ENCODE measurements at regions not wholly inside any gene's neighbourhood (a gene's known extent, or its start where the extent isn't known, plus 50 kb on each side); places are given as distances from the start of the nearest gene placed in this dataset.

DNA sequence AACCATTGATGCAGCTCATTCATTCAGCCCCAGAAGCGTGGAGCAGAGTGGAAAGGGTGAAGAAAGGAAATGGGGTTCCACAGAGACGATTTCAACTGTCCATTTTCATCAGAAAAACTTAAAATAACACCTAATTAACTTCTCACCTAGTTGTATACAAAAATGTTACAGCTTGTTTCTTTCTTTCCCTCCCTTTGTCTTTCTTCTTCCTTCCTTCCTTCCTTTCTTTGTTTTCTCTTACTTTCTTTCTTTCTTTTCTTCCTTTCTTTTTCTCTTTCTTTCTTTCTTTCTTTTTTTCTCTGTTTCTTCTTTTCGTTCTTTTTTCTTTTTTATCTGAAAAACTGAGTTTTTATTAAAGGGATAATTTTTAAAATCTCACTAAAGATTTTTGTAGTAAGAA is 105.9 kb upstream of the GNAI1 start:
- no peak for TF ChIP-seq CTCF (IDR thresholded peaks at IDR 0.05)
- no peak for TF ChIP-seq POLR2A (IDR thresholded peaks at IDR 0.05)

All from prostate gland (tissue), 2 donors.